ENCODE measurements at regions not wholly inside any gene's neighbourhood (a gene's known extent, or its start where the extent isn't known, plus 50 kb on each side); places are given as distances from the start of the nearest gene placed in this dataset.

DNA sequence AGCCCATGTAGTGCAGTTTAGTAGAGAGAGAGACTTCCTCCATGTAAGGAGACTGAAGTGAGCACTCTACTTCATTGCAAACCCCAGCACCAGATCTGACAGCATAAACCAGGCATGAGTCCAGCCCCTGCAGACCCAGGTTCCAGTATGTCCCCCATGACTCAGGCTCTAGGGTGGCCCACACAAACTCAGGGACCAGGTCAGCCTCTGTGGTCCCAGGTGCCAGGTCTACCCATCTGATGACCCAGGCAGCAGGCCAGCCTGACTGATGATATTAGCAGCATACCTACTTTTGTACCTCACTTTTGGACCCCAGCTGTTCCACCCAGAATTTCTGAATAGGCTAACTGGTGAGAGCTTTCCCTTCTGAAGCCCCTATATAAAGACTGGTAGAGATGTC is 647.8 kb downstream of the ANXA1 start:
- TF ChIP-seq, protein P1, sequence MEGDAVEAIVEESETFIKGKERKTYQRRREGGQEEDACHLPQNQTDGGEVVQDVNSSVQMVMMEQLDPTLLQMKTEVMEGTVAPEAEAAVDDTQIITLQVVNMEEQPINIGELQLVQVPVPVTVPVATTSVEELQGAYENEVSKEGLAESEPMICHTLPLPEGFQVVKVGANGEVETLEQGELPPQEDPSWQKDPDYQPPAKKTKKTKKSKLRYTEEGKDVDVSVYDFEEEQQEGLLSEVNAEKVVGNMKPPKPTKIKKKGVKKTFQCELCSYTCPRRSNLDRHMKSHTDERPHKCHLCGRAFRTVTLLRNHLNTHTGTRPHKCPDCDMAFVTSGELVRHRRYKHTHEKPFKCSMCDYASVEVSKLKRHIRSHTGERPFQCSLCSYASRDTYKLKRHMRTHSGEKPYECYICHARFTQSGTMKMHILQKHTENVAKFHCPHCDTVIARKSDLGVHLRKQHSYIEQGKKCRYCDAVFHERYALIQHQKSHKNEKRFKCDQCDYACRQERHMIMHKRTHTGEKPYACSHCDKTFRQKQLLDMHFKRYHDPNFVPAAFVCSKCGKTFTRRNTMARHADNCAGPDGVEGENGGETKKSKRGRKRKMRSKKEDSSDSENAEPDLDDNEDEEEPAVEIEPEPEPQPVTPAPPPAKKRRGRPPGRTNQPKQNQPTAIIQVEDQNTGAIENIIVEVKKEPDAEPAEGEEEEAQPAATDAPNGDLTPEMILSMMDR (IDR thresholded peaks at IDR 0.05; ENCODE audit: low read depth, low read length, poor library complexity, severe bottlenecking) = no peak
- TF ChIP-seq EZH2phosphoT487 (IDR thresholded peaks at IDR 0.05; ENCODE audit: borderline replicate concordance, low read length) = no peak

Measured in DOHH2 (cell line).